ENCODE measurements at regions not wholly inside any gene's neighbourhood (a gene's known extent, or its start where the extent isn't known, plus 50 kb on each side); places are given as distances from the start of the nearest gene placed in this dataset.
A peak's percentile ranks its signal among the peaks of the same experiment; 100 is the strongest.

GRCh38 chr11:28412029-28412428 lies 303.8 kb downstream of the METTL15 start:
- no peak for DNase-seq (ENCODE audit: low read depth)

GRCh38 chr11:28401446-28401845 lies 293.3 kb downstream of the METTL15 start:
- no peak for DNase-seq (ENCODE audit: low read depth)

GRCh38 chr11:28400331-28401100 lies 292.3 kb downstream of the METTL15 start:
- DNase-seq (ENCODE audit: low read depth) = peak; percentile 75

GRCh38 chr11:28393348-28393747 lies 285.2 kb downstream of the METTL15 start:
- no peak for DNase-seq (ENCODE audit: low read depth)

- peak; percentile 97 for DNase-seq (ENCODE audit: low read depth)
Measured at GRCh38 chr11:28384418-28384817, 276.2 kb downstream of the METTL15 start.

- peak; percentile 34 for DNase-seq (ENCODE audit: low read depth)
Measured at GRCh38 chr11:28383456-28383855, 275.3 kb downstream of the METTL15 start.
